ENCODE measurements at regions not wholly inside any gene's neighbourhood (a gene's known extent, or its start where the extent isn't known, plus 50 kb on each side); places are given as distances from the start of the nearest gene placed in this dataset.
"Not testable (repeated sequence)": the region's sequence is repeated elsewhere in the genome, so short reads cannot be mapped to it uniquely, and the experiment has no call there.

DNA sequence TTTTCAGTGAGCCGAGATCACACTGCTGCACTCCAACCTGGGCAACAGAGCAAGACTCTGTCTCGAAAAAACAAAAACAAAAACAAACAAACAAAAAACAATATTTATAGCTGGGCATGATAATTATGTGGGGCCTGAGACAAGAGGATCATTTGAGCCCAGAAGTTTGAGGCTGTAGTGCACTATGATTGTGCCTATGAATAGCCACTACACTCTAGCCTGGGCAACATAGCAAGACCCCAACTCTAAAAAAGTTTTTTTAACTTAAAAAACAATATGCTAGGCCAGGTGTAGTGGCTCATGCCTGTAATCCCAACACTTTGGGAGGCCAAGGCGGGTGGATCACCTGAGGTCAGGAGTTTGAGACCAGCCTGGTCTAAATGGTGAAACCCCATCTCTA, 77.9 kb upstream of the LRPPRC start:
- not testable (repeated sequence) for H3K27me3 Mint-ChIP-seq, ATAC-seq

DNA sequence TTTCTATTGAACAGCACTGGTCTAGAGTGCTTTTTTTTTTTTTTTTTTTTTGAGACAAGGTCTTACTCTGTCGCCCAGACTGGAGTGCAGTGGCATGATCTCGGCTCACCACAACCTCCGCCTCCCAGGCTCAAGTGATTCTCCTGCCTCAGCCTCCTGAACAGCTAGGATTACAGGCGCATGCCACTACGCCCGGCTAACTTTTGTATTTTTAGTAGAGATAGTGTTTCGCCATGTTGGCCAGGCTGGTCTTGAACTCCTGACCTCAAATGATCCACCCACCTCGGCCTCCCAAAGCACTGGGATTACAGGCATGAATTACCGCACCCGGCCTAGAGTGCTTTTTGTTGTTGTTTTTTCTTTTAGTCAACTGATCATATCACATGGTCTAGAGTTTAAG, 79.0 kb upstream of the LRPPRC start:
- not testable (repeated sequence) for H3K27ac Mint-ChIP-seq, H3K9me3 Mint-ChIP-seq, H3K27me3 Mint-ChIP-seq, H3K4me1 Mint-ChIP-seq, H3K4me3 Mint-ChIP-seq, ATAC-seq, H3K36me3 Mint-ChIP-seq

More for the DNA sequence above, 77.9 kb upstream of the LRPPRC start:
- not testable (repeated sequence) for H3K9me3 Mint-ChIP-seq, H3K27ac Mint-ChIP-seq, H3K4me1 Mint-ChIP-seq, H3K4me3 Mint-ChIP-seq, H3K36me3 Mint-ChIP-seq

DNA sequence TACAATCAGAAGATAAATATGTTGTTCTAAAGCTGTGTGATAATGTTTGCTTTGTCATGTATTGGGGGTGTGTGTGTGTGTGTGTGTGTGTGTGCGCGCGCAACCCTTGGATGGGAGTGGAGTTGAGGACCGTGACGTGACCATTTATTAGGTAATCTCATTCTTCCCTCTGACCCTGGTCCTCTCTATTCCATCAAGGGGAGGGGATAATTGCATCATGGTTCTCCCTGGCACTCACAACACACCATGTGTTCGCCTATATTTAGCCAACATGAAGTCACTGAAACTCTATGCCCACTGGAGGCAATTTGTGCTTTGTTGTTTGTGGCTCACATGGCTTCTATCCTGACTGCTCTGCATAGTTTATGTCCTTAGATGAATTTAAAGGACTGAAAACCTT, 79.8 kb upstream of the LRPPRC start:
- Mint-ChIP-seq H3K9me3 (no peaks in the 10 kb centered on the region), H3K4me3 (no peak overlapping the region), H3K27ac (no peak overlapping the region)

DNA sequence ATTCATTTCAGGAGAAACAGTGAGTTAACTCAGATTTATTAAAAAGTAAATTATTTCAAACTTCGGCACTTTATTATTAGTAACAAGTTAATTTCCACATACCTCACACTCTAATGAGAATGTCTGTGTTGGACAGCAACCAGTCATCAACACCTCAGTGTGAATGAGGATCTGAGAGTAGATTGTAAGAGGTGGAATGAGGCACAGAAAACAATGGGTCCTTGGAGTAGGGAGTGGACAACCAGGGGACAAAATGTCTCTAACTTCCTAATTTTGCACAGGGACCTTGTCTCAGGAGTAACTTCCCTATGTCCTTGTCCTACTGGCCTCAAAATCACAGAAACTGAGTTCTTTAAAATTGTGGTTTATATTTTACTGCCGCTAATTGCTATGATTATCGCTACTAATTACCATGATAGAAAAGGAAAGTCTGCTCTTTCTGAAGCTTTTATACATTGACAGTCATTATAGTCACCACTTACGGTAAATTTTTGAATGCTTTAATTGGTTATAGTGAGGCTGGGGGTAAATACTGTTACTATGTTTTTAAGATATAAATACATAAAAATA, 82.2 kb upstream of the LRPPRC start:
- H3K36me3 Mint-ChIP-seq = no peaks in the 10 kb centered on the region
- H3K9me3 Mint-ChIP-seq = no peaks in the 10 kb centered on the region
- H3K27ac Mint-ChIP-seq = no peak overlapping the region
- no peak for ATAC-seq
- H3K27me3 Mint-ChIP-seq = no peaks in the 10 kb centered on the region
- H3K4me1 Mint-ChIP-seq = peaks cover 9% of the 10 kb centered on the region
- H3K4me3 Mint-ChIP-seq = no peak overlapping the region

More for the DNA sequence above, 79.8 kb upstream of the LRPPRC start:
- Mint-ChIP-seq H3K4me1 (no peaks in the 10 kb centered on the region), H3K36me3 (no peaks in the 10 kb centered on the region), H3K27me3 (no peaks in the 10 kb centered on the region)
- ATAC-seq = no peak

DNA sequence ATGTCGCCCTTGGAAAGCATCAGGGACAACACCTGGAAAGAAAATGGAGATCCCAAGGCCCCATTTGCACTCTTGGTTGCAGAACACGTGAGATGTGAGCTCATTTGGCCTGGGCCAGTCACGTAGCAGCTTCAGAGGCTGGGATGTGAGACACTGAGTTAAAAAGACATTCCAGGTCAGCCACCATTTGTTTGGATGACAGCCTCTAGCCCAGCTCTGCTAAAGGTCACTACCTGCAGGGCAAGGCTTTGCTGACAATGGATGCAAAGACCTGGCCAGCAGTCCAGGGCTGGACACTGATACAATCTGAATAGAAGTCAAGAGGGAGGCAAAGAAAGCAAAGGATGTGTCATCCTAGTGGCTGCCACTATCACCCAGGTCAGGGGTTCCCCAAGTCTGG, 83.9 kb upstream of the LRPPRC start:
- Mint-ChIP-seq H3K27ac (no peak overlapping the region), H3K4me3 (no peak overlapping the region), H3K9me3 (no peaks in the 10 kb centered on the region), H3K27me3 (no peaks in the 10 kb centered on the region), H3K36me3 (no peaks in the 10 kb centered on the region), H3K4me1 (peaks cover 9% of the 10 kb centered on the region)
- no peak for ATAC-seq

DNA sequence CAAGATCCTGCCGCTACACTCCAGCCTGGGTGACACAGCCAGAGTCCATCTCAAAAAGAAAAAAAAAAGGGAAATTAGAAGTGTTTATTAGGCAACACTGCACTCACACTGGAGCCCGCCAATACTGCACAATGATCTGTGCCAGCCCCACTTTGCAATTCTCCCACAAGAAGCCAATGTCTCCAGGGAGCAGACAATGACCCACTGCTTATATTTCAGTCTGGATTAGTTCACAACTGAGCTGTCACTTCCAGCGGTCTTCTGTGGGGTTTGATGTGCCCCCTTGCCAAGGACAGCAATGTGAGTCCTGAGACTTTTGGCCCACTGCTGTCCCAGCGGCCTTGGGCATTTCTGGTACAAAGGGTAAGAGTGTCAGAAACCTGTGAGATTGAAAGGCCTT, 85.6 kb upstream of the PPM1B start:
- H3K27me3 Mint-ChIP-seq = no peaks in the 10 kb centered on the region
- H3K9me3 Mint-ChIP-seq = no peaks in the 10 kb centered on the region
- no peak overlapping the region for H3K27ac Mint-ChIP-seq
- H3K4me3 Mint-ChIP-seq = no peak overlapping the region
- peaks cover 19% of the 10 kb centered on the region for H3K4me1 Mint-ChIP-seq
- no peaks in the 10 kb centered on the region for H3K36me3 Mint-ChIP-seq
- ATAC-seq = no peak

DNA sequence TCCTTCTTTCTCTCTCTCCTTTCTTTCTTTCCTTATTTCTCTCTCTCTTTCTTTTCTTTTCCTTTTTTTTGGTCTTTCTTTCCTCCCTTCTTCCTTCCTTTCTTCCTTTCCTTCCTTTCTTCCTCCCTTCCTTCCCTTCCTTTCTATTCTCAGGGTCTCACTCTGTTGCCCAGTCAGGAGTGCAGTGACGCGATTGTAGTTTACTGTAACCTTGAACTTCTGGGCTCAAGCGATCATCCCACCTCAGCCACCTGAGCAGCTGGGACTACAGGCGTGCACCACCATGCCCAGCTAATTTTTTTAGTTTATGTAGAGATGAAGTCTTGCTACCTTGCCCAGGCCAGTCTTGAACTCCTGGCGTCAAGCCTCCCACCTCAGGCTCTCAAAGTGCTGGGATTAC, 83.8 kb upstream of the PPM1B start:
- H3K27ac Mint-ChIP-seq = no peak overlapping the region
- ATAC-seq = no peak
- H3K9me3 Mint-ChIP-seq = no peaks in the 10 kb centered on the region
- H3K36me3 Mint-ChIP-seq = no peaks in the 10 kb centered on the region
- H3K4me3 Mint-ChIP-seq = no peak overlapping the region
- H3K27me3 Mint-ChIP-seq = no peaks in the 10 kb centered on the region
- H3K4me1 Mint-ChIP-seq = peaks cover 19% of the 10 kb centered on the region

DNA sequence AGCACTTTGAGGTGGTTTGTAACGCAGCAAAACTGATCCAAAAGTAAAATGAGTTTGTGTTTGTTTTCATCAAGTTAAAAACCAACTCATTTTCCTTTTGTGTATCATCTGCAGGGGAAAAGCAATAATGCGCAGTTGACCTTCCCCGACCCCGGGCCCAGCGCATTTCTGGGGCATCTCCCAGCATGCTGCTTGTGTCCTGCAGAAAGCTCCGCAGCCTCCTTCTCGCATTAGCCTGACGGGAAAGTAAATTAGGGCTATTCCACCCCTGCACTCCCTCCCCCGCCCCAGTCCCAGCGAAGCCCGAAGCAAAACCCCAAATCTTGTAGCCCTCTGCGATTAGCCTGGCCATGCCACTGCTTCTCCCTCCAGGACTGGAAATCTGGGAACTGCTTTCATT, 82.0 kb upstream of the PPM1B start:
- ATAC-seq = no peak
- Mint-ChIP-seq H3K36me3 (no peaks in the 10 kb centered on the region), H3K27me3 (no peaks in the 10 kb centered on the region), H3K4me3 (no peak overlapping the region), H3K27ac (peak overlapping the region; percentile 83), H3K4me1 (peaks cover 26% of the 10 kb centered on the region), H3K9me3 (no peaks in the 10 kb centered on the region)

DNA sequence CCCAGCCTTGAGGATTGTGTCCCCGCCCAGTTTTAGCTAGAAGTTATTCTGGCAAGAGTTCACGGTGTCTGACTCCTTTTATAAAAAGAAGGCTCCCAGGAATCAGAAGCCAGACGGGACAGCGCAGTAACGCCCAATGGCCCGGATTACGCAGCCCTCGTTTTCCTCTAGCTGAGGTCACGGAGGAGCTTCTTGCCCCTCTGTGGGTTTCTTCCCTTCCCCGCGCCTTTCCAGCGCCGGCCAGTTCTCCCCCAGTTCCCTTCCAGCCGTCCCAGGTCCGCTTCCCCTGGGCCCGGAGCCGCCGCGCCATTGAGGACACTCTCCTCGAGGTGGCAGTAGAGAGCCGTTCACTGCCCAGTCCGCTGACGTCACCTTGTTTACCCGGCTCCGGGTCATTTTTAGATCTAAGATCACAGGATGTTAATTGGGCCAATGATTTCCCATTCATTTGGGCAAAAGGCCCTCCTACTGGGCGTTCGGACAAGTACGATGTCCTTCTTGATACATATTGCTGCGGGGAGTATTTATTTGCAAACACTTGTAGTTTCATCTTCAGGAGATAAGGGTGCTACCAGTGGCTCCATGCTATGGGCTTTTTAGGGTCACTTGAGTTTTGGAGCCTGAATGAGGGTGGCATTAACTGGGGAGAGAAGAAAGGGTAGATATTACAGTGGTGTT, 81.5 kb upstream of the PPM1B start:
- peak overlapping the region; percentile 76 for H3K4me3 Mint-ChIP-seq
- H3K9me3 Mint-ChIP-seq = no peaks in the 10 kb centered on the region
- H3K27ac Mint-ChIP-seq = peak overlapping the region; percentile 83
- peak; percentile 87 for ATAC-seq
- no peaks in the 10 kb centered on the region for H3K27me3 Mint-ChIP-seq
- H3K4me1 Mint-ChIP-seq = peaks cover 23% of the 10 kb centered on the region
- H3K36me3 Mint-ChIP-seq = no peaks in the 10 kb centered on the region

DNA sequence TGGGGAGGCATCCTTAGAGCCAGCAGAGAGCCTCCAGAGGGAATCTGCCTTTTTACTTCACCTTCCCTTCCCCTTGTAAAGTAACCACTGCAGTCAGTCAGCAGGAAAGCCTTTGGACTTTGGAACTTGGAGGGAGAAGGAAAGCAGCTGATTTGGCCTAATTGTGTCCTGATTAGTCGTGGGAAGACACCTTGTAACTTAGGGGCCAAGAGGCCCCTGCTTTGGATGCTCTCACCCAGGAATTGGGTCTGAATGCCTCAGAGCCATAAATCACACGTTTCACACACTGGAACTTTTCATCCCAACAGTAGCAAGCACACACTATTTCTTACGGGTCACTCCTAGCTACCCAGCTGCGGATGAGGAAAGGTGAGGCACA, 81.0 kb upstream of the PPM1B start:
- no peaks in the 10 kb centered on the region for H3K36me3 Mint-ChIP-seq
- H3K27me3 Mint-ChIP-seq = no peaks in the 10 kb centered on the region
- peak overlapping the region; percentile 83 for H3K27ac Mint-ChIP-seq
- ATAC-seq = no peak
- H3K4me1 Mint-ChIP-seq = peaks cover 23% of the 10 kb centered on the region
- H3K4me3 Mint-ChIP-seq = peak overlapping the region; percentile 76
- no peaks in the 10 kb centered on the region for H3K9me3 Mint-ChIP-seq

DNA sequence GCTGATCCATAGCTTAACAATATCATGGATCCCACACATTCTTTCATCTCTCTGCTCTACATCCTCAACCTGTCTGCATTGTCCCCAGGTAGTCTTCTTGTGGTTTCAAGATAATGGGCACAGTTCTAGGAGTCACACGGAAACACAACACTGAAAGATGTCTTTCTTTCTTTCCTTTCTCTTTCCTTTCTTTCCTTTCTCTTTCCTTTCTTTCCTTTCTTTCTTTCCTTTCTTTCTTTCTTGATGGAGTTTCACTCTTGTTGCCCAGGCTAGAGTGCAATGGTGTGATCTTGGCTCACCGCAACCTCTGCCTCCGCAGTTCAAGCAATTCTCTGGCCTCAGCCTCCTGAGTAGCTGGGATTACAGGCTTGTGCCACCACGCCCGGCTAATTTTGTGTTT, 76.2 kb upstream of the PPM1B start:
- not testable (repeated sequence) for H3K4me3 Mint-ChIP-seq, ATAC-seq, H3K36me3 Mint-ChIP-seq, H3K9me3 Mint-ChIP-seq, H3K27ac Mint-ChIP-seq, H3K27me3 Mint-ChIP-seq
- peaks cover 16% of the 10 kb centered on the region for H3K4me1 Mint-ChIP-seq

DNA sequence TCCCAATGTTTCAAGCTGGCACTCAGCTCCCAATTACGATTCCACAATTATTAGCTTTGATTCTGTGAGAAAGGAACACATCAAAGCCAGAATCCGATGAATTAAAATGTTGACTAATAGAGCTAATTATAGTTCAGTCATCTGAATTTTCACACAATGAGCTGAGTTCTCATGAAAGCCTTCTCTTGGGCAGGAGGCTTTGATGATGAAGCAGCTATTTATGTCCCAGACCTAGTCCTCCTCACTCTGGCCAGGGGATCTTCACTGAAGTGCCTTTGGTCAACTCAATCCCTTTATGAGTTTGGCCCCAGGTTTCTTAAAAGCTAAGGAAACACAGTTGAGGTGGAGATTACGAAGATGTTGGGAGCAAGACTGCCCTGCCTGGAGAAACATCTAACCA, 74.7 kb upstream of the PPM1B start:
- Mint-ChIP-seq H3K27me3 (no peaks in the 10 kb centered on the region), H3K4me1 (peaks cover 13% of the 10 kb centered on the region), H3K27ac (no peak overlapping the region), H3K9me3 (peaks cover 5% of the 10 kb centered on the region), H3K36me3 (no peaks in the 10 kb centered on the region), H3K4me3 (no peak overlapping the region)
- ATAC-seq = no peak

DNA sequence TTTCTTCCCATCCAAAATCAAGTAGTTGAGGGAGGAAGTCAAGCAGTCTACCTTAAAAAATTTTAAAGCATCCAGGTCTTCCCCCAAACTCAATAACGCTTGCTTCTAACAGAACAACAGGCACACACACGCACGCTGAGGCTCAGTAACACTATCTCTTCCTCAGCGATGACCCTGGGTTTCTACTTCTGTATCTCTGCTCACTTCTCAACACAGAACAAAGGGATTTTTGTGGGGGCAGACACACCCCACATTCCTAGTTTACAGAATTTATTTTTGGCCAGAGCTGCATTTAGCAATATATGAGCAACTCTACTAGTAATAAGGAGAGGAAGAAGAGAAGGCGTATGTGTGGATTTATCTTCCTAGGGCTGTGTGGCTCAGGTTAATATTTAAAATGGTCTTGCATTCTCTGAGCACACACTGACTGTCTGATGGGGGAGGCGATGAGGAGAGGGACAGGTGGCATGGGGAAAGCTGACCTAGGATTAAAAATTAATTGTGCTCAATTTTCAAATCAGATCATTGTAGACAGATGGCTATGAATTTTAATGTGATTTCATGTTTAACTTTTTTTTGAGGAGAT, 71.3 kb upstream of the PPM1B start:
- no peak for ATAC-seq
- Mint-ChIP-seq H3K36me3 (no peaks in the 10 kb centered on the region), H3K9me3 (peaks cover 5% of the 10 kb centered on the region), H3K4me1 (no peaks in the 10 kb centered on the region), H3K27ac (no peak overlapping the region), H3K4me3 (no peak overlapping the region), H3K27me3 (no peaks in the 10 kb centered on the region)

DNA sequence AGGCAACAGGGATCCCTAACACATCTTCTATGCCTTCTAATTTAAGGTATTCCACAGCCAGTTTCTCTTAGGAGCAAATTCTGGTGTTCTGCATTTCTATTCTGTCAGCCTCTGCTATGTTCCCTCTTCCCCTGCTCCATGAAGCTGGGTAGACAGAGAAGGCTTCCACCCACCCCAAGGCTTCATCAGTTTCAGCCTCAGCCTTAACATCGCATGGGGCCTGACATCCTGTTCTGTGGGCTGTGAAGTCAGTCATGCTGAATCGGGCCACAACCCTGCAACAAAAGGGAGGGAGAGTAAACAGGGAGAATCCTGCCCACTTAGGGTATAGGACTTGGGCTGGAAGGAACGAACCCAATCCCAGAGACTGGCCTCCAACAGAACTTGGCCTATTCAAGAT, 70.6 kb upstream of the PPM1B start:
- Mint-ChIP-seq H3K9me3 (peaks cover 4% of the 10 kb centered on the region), H3K27ac (no peak overlapping the region), H3K4me3 (no peak overlapping the region), H3K27me3 (no peaks in the 10 kb centered on the region), H3K4me1 (no peaks in the 10 kb centered on the region), H3K36me3 (no peaks in the 10 kb centered on the region)
- ATAC-seq = no peak

DNA sequence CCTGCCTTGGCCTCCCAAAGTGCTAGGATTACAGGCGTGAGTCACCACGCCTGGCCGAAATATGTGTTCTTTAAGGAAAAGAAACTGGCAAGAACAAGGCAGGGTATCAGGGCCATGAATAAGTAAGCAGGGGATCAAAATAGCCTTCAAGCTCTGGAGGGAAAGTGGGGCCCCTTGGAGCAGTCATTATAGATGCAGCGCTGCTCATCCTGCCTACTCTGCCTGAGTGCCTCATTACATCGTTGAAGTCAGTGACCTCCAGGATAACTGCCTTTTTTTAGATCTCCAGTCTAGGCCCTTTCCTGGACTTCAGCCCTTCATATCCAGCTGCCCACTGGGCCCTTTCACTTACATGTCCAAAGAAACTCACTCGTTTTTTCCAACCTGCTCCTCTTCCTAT, 69.8 kb upstream of the PPM1B start:
- H3K4me1 Mint-ChIP-seq = no peaks in the 10 kb centered on the region
- no peaks in the 10 kb centered on the region for H3K27me3 Mint-ChIP-seq
- H3K36me3 Mint-ChIP-seq = no peaks in the 10 kb centered on the region
- no peak overlapping the region for H3K27ac Mint-ChIP-seq
- H3K9me3 Mint-ChIP-seq = no peaks in the 10 kb centered on the region
- H3K4me3 Mint-ChIP-seq = no peak overlapping the region
- ATAC-seq = no peak

DNA sequence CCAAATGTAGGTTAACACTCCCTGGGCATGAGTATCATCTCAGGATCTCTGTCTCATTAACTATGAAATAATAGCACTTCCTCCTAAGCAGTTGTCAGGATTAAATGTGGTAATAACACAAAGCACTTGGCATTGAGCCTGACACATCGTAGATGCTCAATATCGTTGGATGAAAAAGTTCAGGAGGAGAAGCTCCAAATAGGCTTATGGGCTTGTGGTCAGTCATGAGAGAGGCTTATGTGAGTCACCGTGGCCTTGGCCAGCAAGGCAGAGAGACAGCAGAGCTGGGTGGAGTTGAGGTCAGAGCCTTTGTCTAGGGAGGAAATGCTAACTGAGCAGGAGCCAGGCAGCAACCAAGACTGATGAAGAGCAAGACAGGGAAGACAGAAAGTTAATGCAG, 68.3 kb upstream of the PPM1B start:
- no peaks in the 10 kb centered on the region for H3K36me3 Mint-ChIP-seq
- H3K4me3 Mint-ChIP-seq = no peak overlapping the region
- no peaks in the 10 kb centered on the region for H3K4me1 Mint-ChIP-seq
- no peak overlapping the region for H3K27ac Mint-ChIP-seq
- no peaks in the 10 kb centered on the region for H3K27me3 Mint-ChIP-seq
- H3K9me3 Mint-ChIP-seq = no peaks in the 10 kb centered on the region
- ATAC-seq = no peak

Measured in stimulated activated memory B cell treated with anti-CD40 and anti-IgM and Interleukin-4, amounts not matched to agents 10 μg/mL and 1 μg/mL and 100 μg/mL, for 72 hours (primary cell).